Sigmoid colon (tissue), 6 donors: ENCODE measurements at regions not wholly inside any gene's neighbourhood (a gene's known extent, or its start where the extent isn't known, plus 50 kb on each side); places are given as distances from the start of the nearest gene placed in this dataset.

Experiments
- DNase-seq: peaks from one replicate; pipeline ENCODE4 v3.0.0-alpha.2; 2019
- H3K27ac ChIP-seq, 4 donors: fragments of 200-600 bp; sonication (generic); one replicate each; pipeline ENCODE4 v1.5.1; 2016 to 2019; ENCODE audit warnings: mild to moderate bottlenecking in 1 of 4
- H3K27me3 ChIP-seq, 3 donors: fragments of 200-600 bp; sonication (generic); one replicate each; pipeline ENCODE4 v1.5.1; 2019; ENCODE audit warnings: mild to moderate bottlenecking in 1 of 3
- H3K36me3 ChIP-seq, 4 donors: fragments of 200-600 bp; sonication (generic); one replicate each; pipeline ENCODE4 v1.5.1; 2016 to 2019
- H3K4me1 ChIP-seq, 4 donors: fragments of 200-600 bp; sonication (generic); one replicate each; pipeline ENCODE4 v1.5.1; 2017 to 2019
- H3K4me3 ChIP-seq, 4 donors: fragments of 200-600 bp; sonication (generic); one replicate each; pipeline ENCODE4 v1.5.1; 2017 to 2019; ENCODE audit warnings: mild to moderate bottlenecking in 2 of 4, moderate library complexity in 1 of 4
- H3K9me3 ChIP-seq, 4 donors: fragments of 200-600 bp in 3 of 4; sonication (generic) in 3 of 4; one replicate each; pipeline versions ENCODE4 v1.5.1 to v1.6.1; 2013 to 2019
- CTCF ChIP-seq, 4 experiments: fragments of 450-650 bp in 3 of 4; fragments of 200-600 bp in 1 of 4; IDR thresholded peaks; one replicate each; pipeline ENCODE4 v1.5.1; 2016 to 2019; ENCODE audit warnings: antibody characterized with exemption in 4 of 4, mild to moderate bottlenecking in 3 of 4, moderate library complexity in 2 of 4
- EP300 ChIP-seq, 4 donors: sonication (generic); formaldehyde crosslinking; IDR thresholded peaks; one replicate each; pipeline ENCODE4 v1.6.1; 2017; ENCODE audit warnings: antibody characterized with exemption in 4 of 4
- POLR2A ChIP-seq, 2 donors: fragments of 450-650 bp; IDR thresholded peaks; one replicate each; pipeline ENCODE4 v1.6.1; 2016; ENCODE audit warnings: antibody characterized with exemption in 2 of 2, mild to moderate bottlenecking in 2 of 2, moderate library complexity in 2 of 2
- POLR2AphosphoS5 ChIP-seq, 4 donors: sonication (generic); formaldehyde crosslinking; IDR thresholded peaks; one replicate each; pipeline ENCODE4 v1.6.1; 2017; ENCODE audit warnings: antibody characterized with exemption in 4 of 4
- WGBS, 2 donors: extraction: QIAGEN DNeasy Blood & Tissue Kit; methylation state at CpG; one replicate each; pipeline ENCODE4 v1.1.7; 2013; 5-methylcytosine and 5-hydroxymethylcytosine counted together
- intact Hi-C: fragments of 100-400 bp; cut with DNase I; formaldehyde crosslinking; loops from one replicate; pipeline ENCODE4 v1.15.1; 2023
- donor health status: healthy with polysubstance abuse.
- donor health status: healthy.

GRCh38 chr17:14596224-14596623, 295.3 kb downstream of the HS3ST3B1 start:
- H3K27ac ChIP-seq = no peak overlapping the region
- TF ChIP-seq POLR2AphosphoS5 (IDR thresholded peaks at IDR 0.05) (no peak), POLR2A (IDR thresholded peaks at IDR 0.05) (no peak), EP300 (IDR thresholded peaks at IDR 0.05) (no peak), CTCF (IDR thresholded peaks at IDR 0.05) (no peak)
- 64 to 82% methylated on average over 4 of the region's 4 CpGs for WGBS, 2 donors
- no peaks in the 10 kb centered on the region for H3K36me3 ChIP-seq
- no peaks in the 10 kb centered on the region for H3K9me3 ChIP-seq
- intact Hi-C loops = no loop called here
- H3K4me3 ChIP-seq = no peak overlapping the region
- peaks cover 0 to 5% (median 0%) of the 10 kb centered on the region in 3 donors for H3K27me3 ChIP-seq
- H3K4me1 ChIP-seq = no peaks in the 10 kb centered on the region
- no peak for DNase-seq

DNA sequence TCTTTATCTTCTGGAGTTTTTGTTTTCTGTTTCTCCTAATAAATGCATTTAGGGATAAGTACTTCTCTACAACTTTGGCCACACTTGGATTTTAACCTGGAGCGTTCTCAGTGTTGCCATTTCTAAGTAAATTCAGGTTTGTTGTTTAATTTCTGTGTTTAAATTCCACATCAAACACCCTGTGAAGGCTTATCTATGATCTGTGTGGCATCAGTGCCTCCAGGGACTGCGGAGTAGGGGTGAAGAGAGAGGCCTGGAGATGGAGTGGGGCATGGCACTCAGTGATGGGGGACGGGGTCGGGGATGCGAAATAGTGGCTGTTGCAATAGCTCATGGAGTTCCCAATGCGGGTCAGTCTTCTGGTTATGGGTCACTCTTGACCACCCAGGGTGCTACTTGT, 294.8 kb downstream of the HS3ST3B1 start:
- Histone ChIP-seq H3K4me3 (no peak overlapping the region), H3K27ac (no peak overlapping the region), H3K4me1 (no peaks in the 10 kb centered on the region), H3K9me3 (no peaks in the 10 kb centered on the region), H3K36me3 (no peaks in the 10 kb centered on the region), H3K27me3 (peaks cover 0 to 5% (median 0%) of the 10 kb centered on the region in 3 donors)
- WGBS, 2 donors = 76 to 81% methylated on average over 6 of the region's 6 CpGs
- intact Hi-C loops = no loop called here
- DNase-seq = no peak
- no peak for TF ChIP-seq EP300 (IDR thresholded peaks at IDR 0.05)
- TF ChIP-seq POLR2A (IDR thresholded peaks at IDR 0.05) = no peak
- no peak for TF ChIP-seq CTCF (IDR thresholded peaks at IDR 0.05)

GRCh38 chr17:14594690-14595089, 293.8 kb downstream of the HS3ST3B1 start:
- 94% methylated on average over 5 of the region's 5 CpGs for WGBS, 2 donors
- no peak for DNase-seq
- intact Hi-C loops = no loop called here
- TF ChIP-seq CTCF (IDR thresholded peaks at IDR 0.05) (no peak), EP300 (IDR thresholded peaks at IDR 0.05) (no peak), POLR2A (IDR thresholded peaks at IDR 0.05) (no peak), POLR2AphosphoS5 (IDR thresholded peaks at IDR 0.05) (no peak)
- Histone ChIP-seq H3K9me3 (no peaks in the 10 kb centered on the region), H3K27ac (no peak overlapping the region), H3K4me1 (no peaks in the 10 kb centered on the region), H3K27me3 (peaks cover 0 to 5% (median 0%) of the 10 kb centered on the region in 3 donors), H3K36me3 (no peaks in the 10 kb centered on the region), H3K4me3 (no peak overlapping the region)

DNA sequence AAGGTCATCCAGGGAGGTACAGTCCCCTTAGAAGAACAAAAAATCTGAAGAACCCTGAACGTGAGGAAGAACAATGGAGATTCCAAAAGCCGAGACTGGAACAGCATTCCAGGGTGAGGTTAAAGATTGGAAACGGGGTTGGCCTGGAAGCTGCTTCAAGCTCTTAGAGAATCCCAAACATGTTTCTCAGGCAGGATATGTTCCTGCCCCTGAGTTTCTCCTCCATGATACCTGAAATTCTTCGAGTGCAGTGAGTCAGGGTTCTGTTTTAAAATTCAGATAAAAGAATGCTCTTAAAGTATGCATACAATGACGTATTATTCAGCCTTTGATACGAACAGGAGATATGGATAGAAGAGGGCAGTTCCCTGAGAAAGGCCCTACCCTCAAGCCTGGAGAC, 293.1 kb downstream of the HS3ST3B1 start:
- Histone ChIP-seq H3K4me1 (no peaks in the 10 kb centered on the region), H3K9me3 (no peaks in the 10 kb centered on the region), H3K27ac (no peak overlapping the region), H3K4me3 (no peak overlapping the region), H3K27me3 (peaks cover 0 to 5% (median 0%) of the 10 kb centered on the region in 3 donors), H3K36me3 (no peaks in the 10 kb centered on the region)
- no peak for DNase-seq
- intact Hi-C loops = no loop called here
- TF ChIP-seq EP300 (IDR thresholded peaks at IDR 0.05) (no peak), POLR2A (IDR thresholded peaks at IDR 0.05) (no peak), POLR2AphosphoS5 (IDR thresholded peaks at IDR 0.05) (no peak), CTCF (IDR thresholded peaks at IDR 0.05) (no peak)
- 59 to 82% methylated on average over 6 of the region's 6 CpGs for WGBS, 2 donors

DNA sequence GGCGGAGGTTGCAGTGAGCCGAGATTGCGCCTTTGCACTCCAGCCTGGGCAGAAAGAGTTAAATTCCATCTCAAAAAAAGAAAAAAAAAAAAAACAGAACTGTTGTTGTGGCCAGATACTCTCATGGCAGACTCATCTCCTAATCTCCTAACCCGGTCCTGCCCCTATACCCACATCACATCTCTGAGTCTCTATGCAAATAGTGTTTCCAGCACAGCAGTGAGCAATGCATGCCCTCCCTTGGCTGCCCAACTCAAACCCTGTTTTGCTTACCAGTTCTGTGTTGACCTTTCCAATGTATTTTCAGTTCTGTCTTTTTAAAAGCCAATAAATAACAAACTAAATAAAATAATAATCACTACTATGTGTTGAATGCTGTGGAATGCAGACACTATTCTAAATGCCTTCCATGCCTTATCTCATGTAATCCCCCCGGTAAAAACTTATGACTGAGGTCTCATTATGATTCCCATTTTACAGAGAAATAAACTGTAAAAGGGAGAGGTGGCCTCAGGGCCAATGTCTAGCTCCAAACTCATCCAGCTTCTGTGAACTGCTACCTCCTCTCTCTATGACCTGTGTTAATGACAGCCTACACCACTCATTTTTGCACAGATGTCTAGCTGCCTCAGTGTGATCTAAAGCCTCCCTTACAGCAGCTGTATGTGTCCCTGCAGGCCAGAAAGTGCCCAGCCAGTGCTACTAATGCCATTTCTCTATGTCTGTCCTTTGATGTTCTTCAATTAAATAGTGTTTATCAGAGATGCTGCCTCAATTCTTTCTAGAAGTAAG, 289.8 kb downstream of the HS3ST3B1 start:
- Histone ChIP-seq H3K36me3 (no peaks in the 10 kb centered on the region), H3K27me3 (no peaks in the 10 kb centered on the region), H3K4me1 (no peaks in the 10 kb centered on the region), H3K4me3 (no peak overlapping the region), H3K27ac (no peak overlapping the region), H3K9me3 (no peaks in the 10 kb centered on the region)
- no peak for DNase-seq
- TF ChIP-seq POLR2AphosphoS5 (IDR thresholded peaks at IDR 0.05) (no peak), CTCF (IDR thresholded peaks at IDR 0.05) (no peak), EP300 (IDR thresholded peaks at IDR 0.05) (no peak), POLR2A (IDR thresholded peaks at IDR 0.05) (no peak)
- 79 to 89% methylated on average over 5 of the region's 5 CpGs for WGBS, 2 donors
- intact Hi-C loops = no loop called here
